IMR-90 (cell line): ENCODE measurements at regions not wholly inside any gene's neighbourhood (a gene's known extent, or its start where the extent isn't known, plus 50 kb on each side); places are given as distances from the start of the nearest gene placed in this dataset.

Source experiments
- ATAC-seq: fragments of 200-7000 bp; cut with Tn5 transposase; 2 replicates; pipeline ENCODE4 v1.9.1; 2020; ENCODE audit warnings: low read depth, mild to moderate bottlenecking, moderate library complexity
- BruUV-seq: library from RNA; stranded (reverse); fragments of 400-500 nt; replicated peaks from 2 replicates; lab custom pipeline; 2021; lab: Mats Ljungman, UMichigan
- CTCF ChIA-PET: fragments of 300-600 bp; formaldehyde crosslinking; extraction: SDS; loops from one replicate; lab custom pipeline; 2021; ENCODE audit warnings: antibody characterized with exemption; lab: Yijun Ruan, JAX
- POLR2A ChIA-PET: fragments of 300-600 bp; sonication (Branson Sonifier 250); formaldehyde crosslinking; loops from one replicate; lab custom pipeline; 2022; ENCODE audit warnings: antibody characterized with exemption; ENCODE audit not compliant: unreplicated experiment; lab: Charles Lee
- DNase-seq: peaks from one replicate; pipeline ENCODE4 v3.0.0; 2013
- H2AFZ ChIP-seq: replicated peaks from 2 replicates; pipeline ENCODE3; 2013; ENCODE audit warnings: low read length, mild to moderate bottlenecking; ENCODE audit not compliant: poor library complexity
- H2AK5ac ChIP-seq: 2 replicates; pipeline ENCODE4 v1.6.1; 2013; ENCODE audit warnings: low read depth, low read length, inconsistent platforms
- H2AK9ac ChIP-seq: replicated peaks from 2 replicates; pipeline ENCODE3; 2013; ENCODE audit warnings: mild to moderate bottlenecking, low read depth, low read length, moderate library complexity; ENCODE audit not compliant: poor library complexity
- H2BK120ac ChIP-seq: 2 replicates; pipeline ENCODE4 v1.6.1; 2013; ENCODE audit warnings: low read depth, low read length, inconsistent platforms
- H2BK15ac ChIP-seq: 3 replicates; pipeline ENCODE4 v1.6.1; 2013; ENCODE audit warnings: low read depth, low read length, inconsistent platforms
- H2BK20ac ChIP-seq: 2 replicates; pipeline ENCODE4 v1.6.1; 2013; ENCODE audit warnings: low read depth, mild to moderate bottlenecking, inconsistent platforms, low read length, moderate library complexity
- H2BK5ac ChIP-seq: 2 replicates; pipeline ENCODE4 v1.6.1; 2013; ENCODE audit warnings: mild to moderate bottlenecking, low read depth, low read length, inconsistent platforms; ENCODE audit not compliant: poor library complexity, severe bottlenecking
- H3K14ac ChIP-seq: replicated peaks from 2 replicates; pipeline ENCODE4 v1.6.1; 2013; ENCODE audit warnings: low read depth, low read length, inconsistent platforms
- H3K18ac ChIP-seq: 2 replicates; pipeline ENCODE4 v1.6.1; 2013; ENCODE audit warnings: low read depth, low read length, control low read depth
- H3K23ac ChIP-seq: 2 replicates; pipeline ENCODE4 v1.6.1; 2013; ENCODE audit warnings: low read depth, low read length, inconsistent platforms
- H3K27ac ChIP-seq: 2 replicates; pipeline ENCODE4 v1.5.1; 2013; ENCODE audit warnings: mild to moderate bottlenecking, control low read depth, low read length; ENCODE audit not compliant: insufficient read depth
- H3K27me3 ChIP-seq: 2 replicates; pipeline ENCODE4 v1.6.1; 2013; ENCODE audit warnings: low read length; ENCODE audit not compliant: control insufficient read depth, insufficient read depth
- H3K36me3 ChIP-seq: 2 replicates; pipeline ENCODE4 v1.6.1; 2013; ENCODE audit warnings: low read length, mixed read lengths; ENCODE audit not compliant: control insufficient read depth, insufficient read depth
- H3K4ac ChIP-seq: 2 replicates; pipeline ENCODE4 v1.6.1; 2013; ENCODE audit warnings: low read depth, low read length, inconsistent platforms
- H3K4me1 ChIP-seq: 2 replicates; pipeline ENCODE4 v1.6.1; 2013; ENCODE audit warnings: low read length, mixed read lengths; ENCODE audit not compliant: control insufficient read depth, insufficient read depth
- H3K4me2 ChIP-seq: 2 replicates; pipeline ENCODE4 v1.6.1; 2013; ENCODE audit warnings: low read depth, mild to moderate bottlenecking, control low read depth, low read length, moderate library complexity
- H3K4me3 ChIP-seq: 2 replicates; pipeline ENCODE4 v1.5.1; 2013; ENCODE audit warnings: low read depth, mild to moderate bottlenecking, control low read depth, low read length, moderate library complexity; ENCODE audit not compliant: insufficient read depth
- H3K56ac ChIP-seq: 2 replicates; pipeline ENCODE4 v1.6.1; 2013; ENCODE audit warnings: low read length, inconsistent platforms; ENCODE audit not compliant: insufficient read depth; ENCODE audit errors: extremely low read depth
- H3K79me1 ChIP-seq, 2 experiments: 2 replicates each; pipeline ENCODE4 v1.6.1; 2013; ENCODE audit warnings: low read length in 2 of 2, inconsistent platforms in 1 of 2, low read depth in 1 of 2
- H3K9ac ChIP-seq: 2 replicates; pipeline ENCODE4 v1.6.1; 2013; ENCODE audit warnings: low read depth, low read length, control low read depth
- H3K9me1 ChIP-seq: 2 replicates; pipeline ENCODE4 v1.6.1; 2013; ENCODE audit warnings: low read length, inconsistent platforms; ENCODE audit not compliant: insufficient read depth
- H3K9me3 ChIP-seq: 2 replicates; pipeline ENCODE4 v1.6.1; 2013; ENCODE audit warnings: low read length; ENCODE audit not compliant: control insufficient read depth, insufficient read depth
- H4K20me1 ChIP-seq: 2 replicates; pipeline ENCODE4 v1.6.1; 2013; ENCODE audit warnings: low read length, inconsistent platforms; ENCODE audit not compliant: insufficient read depth
- H4K5ac ChIP-seq: 2 replicates; pipeline ENCODE4 v1.6.1; 2013; ENCODE audit warnings: mild to moderate bottlenecking, low read depth, low read length, control low read depth
- H4K8ac ChIP-seq, 2 experiments: 2 replicates each; pipeline ENCODE4 v1.6.1; 2013; ENCODE audit warnings: low read depth in 2 of 2, low read length in 2 of 2, control low read depth in 1 of 2, inconsistent platforms in 1 of 2
- H4K91ac ChIP-seq: 2 replicates; pipeline ENCODE4 v1.6.1; 2013; ENCODE audit warnings: low read depth, low read length, inconsistent platforms; ENCODE audit not compliant: insufficient read depth
- CEBPB ChIP-seq: IDR thresholded peaks from 2 replicates; pipeline ENCODE4 v1.6.1; 2012; ENCODE audit warnings: low read depth, low read length, improper control_type of control experiment
- ELK1 ChIP-seq: fragments of 150-350 bp; IDR thresholded peaks from 2 replicates; pipeline ENCODE4 v1.6.1; 2016; ENCODE audit warnings: low read depth, mild to moderate bottlenecking, low read length, moderate library complexity, borderline replicate concordance
- WGBS, 2 experiments: methylation state at CpG; one replicate each; pipeline versions ENCODE4 v1.1.5 to v1.1.7; 2013; ENCODE audit warnings: missing lambda C conversion rate in 2 of 2; ENCODE audit not compliant: insufficient read length in 1 of 2; ENCODE audit errors: extremely low coverage in 2 of 2; 5-methylcytosine and 5-hydroxymethylcytosine counted together
- dilution Hi-C: fragments of 300-500 bp; cut with HindIII; formaldehyde crosslinking; loops from one replicate; pipeline ENCODE4 v1.14.3; 2018; ENCODE audit warnings: low sequenced_read_pairs; ENCODE audit not compliant: unreplicated experiment
- in situ Hi-C: fragments of 300-500 bp; cut with MboI; formaldehyde crosslinking; loops from 3 replicates; pipeline ENCODE4 v1.14.3; 2019; ENCODE audit warnings: low sequenced_read_pairs, inconsistent platforms, mixed read lengths
- intact Hi-C: fragments of 100-400 bp; cut with micrococcal nuclease; formaldehyde crosslinking; loops from 2 replicates; pipeline ENCODE4 v1.10.0; 2022

- POLR2A ChIA-PET = no interaction called here
- Histone ChIP-seq H2BK15ac (no peak overlapping the region), H3K79me1 (no peaks in the 10 kb centered on the region), H3K23ac (no peak overlapping the region), H2AFZ (no peak overlapping the region), H4K8ac (no peak overlapping the region), H3K4me2 (no peak overlapping the region), H3K27me3 (no peaks in the 10 kb centered on the region), H3K27ac (no peak overlapping the region), H2BK5ac (no peak overlapping the region), H3K9ac (no peak overlapping the region), H3K9me3 (peaks cover 9% of the 10 kb centered on the region), H3K4me3 (no peak overlapping the region), H3K36me3 (no peaks in the 10 kb centered on the region), H2AK5ac (no peak overlapping the region), H3K4ac (no peak overlapping the region), H3K9me1 (no peaks in the 10 kb centered on the region), H3K18ac (no peak overlapping the region), H4K91ac (no peak overlapping the region), H4K20me1 (no peaks in the 10 kb centered on the region), H3K4me1 (no peaks in the 10 kb centered on the region), H4K5ac (no peak overlapping the region), H3K14ac (no peak overlapping the region), H2AK9ac (no peak overlapping the region), H2BK20ac (no peak overlapping the region), H3K56ac (no peak overlapping the region), H2BK120ac (no peak overlapping the region)
- intact Hi-C loops (no loop called here), dilution Hi-C loops (no loop called here), in situ Hi-C loops (no loop called here)
- CTCF ChIA-PET = no interaction called here
- DNase-seq (no peak), ATAC-seq (no peak)
- BruUV-seq = no TSS peak
- TF ChIP-seq CEBPB (peak; percentile 55), ELK1 (no peak)
- 10% methylated on average over 2 of the region's 7 CpGs; no CpG with 5 or more reads in 1 of the 2 experiments for WGBS, 2 experiments
Observed at GRCh38 chr18:64202863-64203262, 54.0 kb upstream of the LINC00305 start.
